GM18867 (cell line): ENCODE measurements at regions not wholly inside any gene's neighbourhood (a gene's known extent, or its start where the extent isn't known, plus 50 kb on each side); places are given as distances from the start of the nearest gene placed in this dataset.
A peak's percentile ranks its signal among the peaks of the same experiment; 100 is the strongest.

Source experiments
- ATAC-seq: cut with Tn5 transposase; IDR thresholded peaks from one replicate; pipeline ENCODE4 v1.9.1; 2021; ENCODE audit warnings: mild to moderate bottlenecking, moderate library complexity; ENCODE audit not compliant: unreplicated experiment

GRCh38 chr6:119915971-119916370, 566.4 kb upstream of the MAN1A1 start:
- ATAC-seq: no peak

GRCh38 chr6:119908157-119908556, 558.6 kb upstream of the MAN1A1 start:
- ATAC-seq: no peak

GRCh38 chr6:119902681-119903080, 553.1 kb upstream of the MAN1A1 start:
- no peak for ATAC-seq

GRCh38 chr6:119896806-119897205, 547.2 kb upstream of the MAN1A1 start:
- ATAC-seq: no peak

GRCh38 chr6:119895626-119896025, 546.1 kb upstream of the MAN1A1 start:
- no peak for ATAC-seq

GRCh38 chr6:119894811-119895210, 545.2 kb upstream of the MAN1A1 start:
- no peak for ATAC-seq

GRCh38 chr6:119891644-119892043, 542.1 kb upstream of the MAN1A1 start:
- ATAC-seq: no peak

GRCh38 chr6:119891206-119891605, 541.6 kb upstream of the MAN1A1 start:
- no peak for ATAC-seq

GRCh38 chr6:119890470-119890869, 540.9 kb upstream of the MAN1A1 start:
- ATAC-seq: peak; percentile 76

GRCh38 chr6:119887666-119888065, 538.1 kb upstream of the MAN1A1 start:
- ATAC-seq: no peak

GRCh38 chr6:119881416-119881815, 531.9 kb upstream of the MAN1A1 start:
- no peak for ATAC-seq

GRCh38 chr6:119880840-119881239, 531.3 kb upstream of the MAN1A1 start:
- ATAC-seq: no peak

- no peak for ATAC-seq
Measured at GRCh38 chr6:119879731-119880130, 530.2 kb upstream of the MAN1A1 start.

- ATAC-seq: no peak
Measured at GRCh38 chr6:119874381-119874780, 524.8 kb upstream of the MAN1A1 start.

- ATAC-seq: no peak
Measured at GRCh38 chr6:119873107-119873506, 523.5 kb upstream of the MAN1A1 start.

- no peak for ATAC-seq
Measured at GRCh38 chr6:119871520-119871919, 522.0 kb upstream of the MAN1A1 start.

GRCh38 chr6:119865466-119866350, 516.1 kb upstream of the MAN1A1 start:
- ATAC-seq: no peak

- ATAC-seq: no peak
Measured at GRCh38 chr6:119862719-119863118, 513.2 kb upstream of the MAN1A1 start.

- ATAC-seq: no peak
Measured at GRCh38 chr6:119858901-119859300, 509.3 kb upstream of the MAN1A1 start.

- ATAC-seq: peak; percentile 89
Measured at GRCh38 chr6:119856136-119856535, 506.6 kb upstream of the MAN1A1 start.

GRCh38 chr6:119848696-119849095, 499.1 kb upstream of the MAN1A1 start:
- no peak for ATAC-seq

- no peak for ATAC-seq
Measured at GRCh38 chr6:119845161-119845560, 495.6 kb upstream of the MAN1A1 start.

GRCh38 chr6:119844387-119844786, 494.8 kb upstream of the MAN1A1 start:
- ATAC-seq: no peak
